Right lobe of liver (tissue), 4 donors: ENCODE measurements at regions not wholly inside any gene's neighbourhood (a gene's known extent, or its start where the extent isn't known, plus 50 kb on each side); places are given as distances from the start of the nearest gene placed in this dataset.

Experiments
- POLR2A ChIP-seq: fragments of 450-650 bp; IDR thresholded peaks from one replicate; pipeline ENCODE4 v1.6.1; 2017; ENCODE audit warnings: antibody characterized with exemption, mild to moderate bottlenecking
- TF ChIP-seq, protein P1 (sequence below), 4 donors: fragments of 200-600 bp in 3 of 4; fragments of 450-650 bp in 1 of 4; IDR thresholded peaks; one replicate each; pipeline versions ENCODE4 v1.5.1 to v1.8.0; 2016 to 2022; ENCODE audit warnings: antibody characterized with exemption in 4 of 4, mild to moderate bottlenecking in 2 of 4
- donor health status: DM: no; HTN: no; CAD: no.
- donor health status: DM: no; HTN: no; CAD: no.
- donor health status: DM: no; HTN: yes; CAD: no.

DNA sequence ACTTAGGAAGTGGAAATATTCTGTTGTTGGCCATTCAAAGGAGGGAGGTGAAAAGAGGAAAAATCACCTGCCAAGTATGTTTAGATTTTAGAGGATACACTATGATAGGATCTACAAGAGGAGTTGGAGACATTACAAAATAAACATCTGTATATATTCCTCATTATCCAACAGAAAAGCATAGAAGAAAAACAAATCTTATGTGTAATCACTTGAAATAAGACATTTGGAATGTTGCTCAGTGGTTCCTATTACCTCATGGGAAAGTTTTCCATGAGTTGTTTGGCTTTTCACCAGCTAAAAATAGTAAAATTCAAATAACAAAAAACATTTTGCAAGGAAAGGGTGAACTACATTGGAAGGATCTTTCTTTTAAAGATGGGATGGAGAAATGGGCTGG, 76.7 kb upstream of the CARMIL1 start:
- TF ChIP-seq, protein P1, sequence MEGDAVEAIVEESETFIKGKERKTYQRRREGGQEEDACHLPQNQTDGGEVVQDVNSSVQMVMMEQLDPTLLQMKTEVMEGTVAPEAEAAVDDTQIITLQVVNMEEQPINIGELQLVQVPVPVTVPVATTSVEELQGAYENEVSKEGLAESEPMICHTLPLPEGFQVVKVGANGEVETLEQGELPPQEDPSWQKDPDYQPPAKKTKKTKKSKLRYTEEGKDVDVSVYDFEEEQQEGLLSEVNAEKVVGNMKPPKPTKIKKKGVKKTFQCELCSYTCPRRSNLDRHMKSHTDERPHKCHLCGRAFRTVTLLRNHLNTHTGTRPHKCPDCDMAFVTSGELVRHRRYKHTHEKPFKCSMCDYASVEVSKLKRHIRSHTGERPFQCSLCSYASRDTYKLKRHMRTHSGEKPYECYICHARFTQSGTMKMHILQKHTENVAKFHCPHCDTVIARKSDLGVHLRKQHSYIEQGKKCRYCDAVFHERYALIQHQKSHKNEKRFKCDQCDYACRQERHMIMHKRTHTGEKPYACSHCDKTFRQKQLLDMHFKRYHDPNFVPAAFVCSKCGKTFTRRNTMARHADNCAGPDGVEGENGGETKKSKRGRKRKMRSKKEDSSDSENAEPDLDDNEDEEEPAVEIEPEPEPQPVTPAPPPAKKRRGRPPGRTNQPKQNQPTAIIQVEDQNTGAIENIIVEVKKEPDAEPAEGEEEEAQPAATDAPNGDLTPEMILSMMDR (IDR thresholded peaks at IDR 0.05) = no peak
- TF ChIP-seq POLR2A = no peak
